Omental fat pad (tissue), 3 donors: ENCODE measurements at regions not wholly inside any gene's neighbourhood (a gene's known extent, or its start where the extent isn't known, plus 50 kb on each side); places are given as distances from the start of the nearest gene placed in this dataset.

ENCODE experiments used
- ATAC-seq: fragments of 150-250 bp; one replicate; pipeline ENCODE4 v1.9.1; 2016; ENCODE audit warnings: mild to moderate bottlenecking, moderate library complexity; ENCODE audit not compliant: low FRiP score
- DNase-seq: peaks from one replicate; pipeline ENCODE4 v3.0.0-alpha.2; 2019; ENCODE audit warnings: low spot score
- TF ChIP-seq, protein P1 (sequence below), 3 donors: fragments of 450-650 bp; IDR thresholded peaks; one replicate each; pipeline ENCODE4 v1.5.1; 2016 to 2017; ENCODE audit warnings: antibody characterized with exemption in 3 of 3, mild to moderate bottlenecking in 3 of 3, moderate library complexity in 2 of 3

DNA sequence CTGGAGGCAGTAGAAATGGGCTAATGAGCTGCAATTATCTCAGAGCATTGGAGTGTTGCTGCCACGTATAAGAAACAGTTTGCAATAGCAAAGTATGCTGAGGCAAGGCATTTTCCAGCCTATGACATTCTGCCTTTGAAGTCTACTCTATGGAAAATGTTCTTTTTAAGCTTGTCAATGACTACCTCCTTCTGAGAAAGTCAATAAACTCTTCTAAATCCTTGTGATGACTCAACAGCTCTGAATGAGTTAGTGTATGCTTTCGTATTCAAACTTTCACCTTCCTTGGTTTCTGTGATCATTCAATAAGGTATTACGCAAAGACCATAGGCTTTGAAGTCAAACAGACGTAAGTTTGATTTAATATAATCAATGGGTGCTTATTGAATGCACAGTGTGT lies 111.2 kb downstream of the CAPZA3 start:
- TF ChIP-seq, protein P1, sequence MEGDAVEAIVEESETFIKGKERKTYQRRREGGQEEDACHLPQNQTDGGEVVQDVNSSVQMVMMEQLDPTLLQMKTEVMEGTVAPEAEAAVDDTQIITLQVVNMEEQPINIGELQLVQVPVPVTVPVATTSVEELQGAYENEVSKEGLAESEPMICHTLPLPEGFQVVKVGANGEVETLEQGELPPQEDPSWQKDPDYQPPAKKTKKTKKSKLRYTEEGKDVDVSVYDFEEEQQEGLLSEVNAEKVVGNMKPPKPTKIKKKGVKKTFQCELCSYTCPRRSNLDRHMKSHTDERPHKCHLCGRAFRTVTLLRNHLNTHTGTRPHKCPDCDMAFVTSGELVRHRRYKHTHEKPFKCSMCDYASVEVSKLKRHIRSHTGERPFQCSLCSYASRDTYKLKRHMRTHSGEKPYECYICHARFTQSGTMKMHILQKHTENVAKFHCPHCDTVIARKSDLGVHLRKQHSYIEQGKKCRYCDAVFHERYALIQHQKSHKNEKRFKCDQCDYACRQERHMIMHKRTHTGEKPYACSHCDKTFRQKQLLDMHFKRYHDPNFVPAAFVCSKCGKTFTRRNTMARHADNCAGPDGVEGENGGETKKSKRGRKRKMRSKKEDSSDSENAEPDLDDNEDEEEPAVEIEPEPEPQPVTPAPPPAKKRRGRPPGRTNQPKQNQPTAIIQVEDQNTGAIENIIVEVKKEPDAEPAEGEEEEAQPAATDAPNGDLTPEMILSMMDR (IDR thresholded peaks at IDR 0.05) = no peak
- DNase-seq (no peak), ATAC-seq (no peak)

DNA sequence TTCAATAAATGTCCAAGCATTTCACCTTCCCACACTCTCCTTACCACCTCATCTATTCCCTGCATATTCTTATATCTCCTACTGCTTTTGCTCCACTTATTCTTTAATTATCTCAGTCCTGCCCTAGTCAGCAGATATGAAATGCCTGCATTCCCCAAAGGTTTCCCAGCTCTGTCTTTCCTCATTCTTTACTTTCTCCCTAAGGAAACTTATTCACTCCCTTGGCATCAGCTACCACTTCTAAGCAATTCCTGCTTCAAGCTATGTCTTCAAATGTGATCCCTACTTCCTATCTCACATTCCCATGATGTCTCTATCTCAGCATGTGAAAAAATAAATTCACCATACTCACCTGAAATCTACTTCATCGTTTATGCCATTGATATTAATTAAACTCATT lies 111.8 kb downstream of the CAPZA3 start:
- DNase-seq (no peak), ATAC-seq (no peak)
- TF ChIP-seq, protein P1 (IDR thresholded peaks at IDR 0.05) = no peak

DNA sequence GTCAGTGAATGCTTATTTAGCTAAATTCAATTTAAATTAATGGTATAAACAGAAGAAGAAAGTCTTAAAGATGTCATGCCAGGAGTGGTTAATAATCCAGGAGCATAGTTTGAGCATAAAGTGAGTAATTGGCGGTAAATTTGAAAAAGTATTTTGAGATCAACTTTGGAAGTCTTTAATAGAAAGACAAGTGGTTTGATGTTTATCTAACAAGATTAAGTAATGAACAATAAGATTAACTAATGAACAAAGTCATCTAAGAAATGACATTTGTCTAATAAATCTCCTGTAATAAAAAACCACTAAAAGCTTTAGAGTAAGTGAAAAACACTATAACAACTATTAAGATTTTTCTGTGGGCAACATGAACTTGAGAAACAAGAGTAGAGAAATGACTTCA lies 112.8 kb downstream of the CAPZA3 start:
- no peak for DNase-seq
- TF ChIP-seq, protein P1 (IDR thresholded peaks at IDR 0.05) = no peak
- ATAC-seq = no peak

DNA sequence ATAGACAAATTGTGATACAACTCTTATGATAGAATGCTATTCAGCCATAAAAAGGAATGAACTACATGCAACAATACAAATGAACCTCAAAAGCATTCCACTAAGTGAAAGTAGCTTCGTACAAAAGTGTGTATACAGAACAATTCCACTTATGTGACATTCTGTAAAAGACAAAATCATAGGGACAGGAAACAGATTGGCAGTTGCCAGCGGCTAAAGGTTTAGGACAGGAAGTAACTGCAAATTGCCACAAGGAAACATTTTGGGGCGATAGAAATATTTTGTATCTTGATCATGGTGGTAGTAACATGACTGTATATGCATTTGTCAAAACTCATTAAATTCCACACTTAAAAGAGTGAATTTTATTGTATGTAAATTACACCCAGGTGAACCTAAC lies 113.4 kb downstream of the CAPZA3 start:
- DNase-seq = no peak
- no peak for ATAC-seq
- TF ChIP-seq, protein P1 (IDR thresholded peaks at IDR 0.05) = no peak

DNA sequence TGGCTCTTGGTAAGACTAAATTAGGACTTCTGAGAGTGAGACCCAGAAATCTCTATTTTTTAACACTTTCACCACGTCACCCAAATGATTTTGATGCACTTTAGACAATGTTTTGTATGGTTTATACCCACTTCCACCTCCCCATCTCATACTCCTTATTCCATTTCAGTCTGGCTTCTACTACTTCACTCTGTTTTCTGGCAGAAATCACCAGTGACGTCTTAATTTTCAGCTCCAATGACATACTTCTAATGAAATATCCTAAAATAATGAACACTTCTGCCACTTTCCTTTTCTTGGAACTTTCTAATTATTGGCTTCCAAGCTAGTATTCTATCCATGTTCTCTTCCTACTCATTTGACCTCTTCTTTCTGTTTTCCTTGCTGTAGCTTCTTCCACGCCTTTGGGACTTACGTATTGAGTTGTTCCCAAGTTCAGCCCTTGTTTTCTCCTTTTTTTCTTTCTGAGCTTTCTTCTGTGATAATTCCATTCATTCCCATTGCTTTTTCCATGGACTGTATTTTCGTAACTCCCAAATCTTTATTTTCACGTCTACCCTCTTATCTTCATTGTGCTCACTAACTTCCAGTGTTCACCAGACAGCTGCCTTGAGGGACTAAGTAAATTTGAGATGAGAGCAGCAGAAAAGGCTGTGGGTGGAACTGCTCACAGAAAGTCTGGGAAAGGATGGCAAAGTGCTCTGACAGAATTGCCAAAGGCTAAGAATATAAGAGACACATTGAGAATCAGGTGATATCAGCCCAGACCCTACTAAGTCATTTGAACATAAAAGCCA lies 115.8 kb downstream of the CAPZA3 start:
- no peak for ATAC-seq
- TF ChIP-seq, protein P1 (IDR thresholded peaks at IDR 0.05) = no peak

DNA sequence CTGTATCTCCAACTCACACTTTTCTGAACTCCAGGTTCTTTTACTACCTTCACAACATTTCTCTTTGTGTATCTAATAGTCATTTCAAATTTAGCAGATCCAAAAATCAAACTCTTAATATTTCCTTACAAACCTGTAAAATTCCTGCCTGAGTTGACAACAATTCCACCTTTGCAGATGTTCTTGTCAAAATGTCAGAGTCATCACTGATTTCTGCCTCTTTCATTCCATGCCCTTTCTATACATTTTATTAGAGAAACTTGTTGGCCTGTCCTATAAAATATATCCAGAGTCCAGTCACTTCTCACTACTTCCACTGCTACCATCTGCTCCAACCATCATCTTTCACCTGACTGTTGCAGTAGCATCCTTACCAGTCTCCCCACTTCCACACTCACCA lies 119.7 kb downstream of the CAPZA3 start:
- ATAC-seq = no peak
- no peak for DNase-seq
- TF ChIP-seq, protein P1 (IDR thresholded peaks at IDR 0.05) = no peak

More for the DNA sequence above, 115.8 kb downstream of the CAPZA3 start:
- no peak for DNase-seq

DNA sequence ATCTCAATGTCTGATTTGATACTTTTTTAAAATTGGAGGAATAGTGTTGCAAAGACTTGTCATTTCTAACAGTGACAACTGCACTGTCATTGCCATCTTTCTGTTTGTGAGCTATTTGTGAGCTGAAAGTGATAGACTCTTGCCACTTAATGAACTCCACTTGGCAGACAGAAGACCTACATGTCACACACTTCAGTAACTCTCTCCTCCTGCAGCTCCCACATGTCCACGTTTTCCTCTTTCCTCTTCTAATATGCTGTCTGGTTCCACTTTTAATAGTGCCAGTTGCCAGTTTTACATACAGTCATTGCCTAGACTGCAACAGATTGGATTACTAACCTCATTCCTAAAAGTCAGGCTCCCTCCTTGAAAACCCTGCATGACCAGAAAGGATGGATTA lies 121.5 kb downstream of the CAPZA3 start:
- no peak for ATAC-seq
- TF ChIP-seq, protein P1 (IDR thresholded peaks at IDR 0.05) = no peak
- no peak for DNase-seq
